ENCODE measurements at regions not wholly inside any gene's neighbourhood (a gene's known extent, or its start where the extent isn't known, plus 50 kb on each side); places are given as distances from the start of the nearest gene placed in this dataset.

DNA sequence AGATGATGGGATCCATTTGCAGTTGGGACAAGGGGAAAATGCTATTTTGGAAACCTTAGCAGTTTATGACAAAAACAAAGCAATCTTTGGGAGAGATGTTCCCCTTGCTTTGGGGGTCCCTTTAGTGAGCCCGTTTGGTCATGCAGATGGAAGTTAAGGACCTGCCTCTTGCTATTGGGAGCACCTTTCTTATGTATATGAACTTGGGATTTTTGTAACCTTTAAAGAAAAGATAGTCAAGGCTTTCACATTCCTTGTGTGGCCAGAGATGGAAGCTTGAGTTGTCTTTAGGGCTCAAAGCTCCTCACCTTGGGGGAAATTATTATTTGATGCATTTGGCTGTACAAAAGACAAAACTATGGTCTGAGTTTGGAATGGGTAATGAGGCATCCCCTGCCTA lies 179.0 kb upstream of the PLPP4 start:
- Mint-ChIP-seq H3K27me3 (peaks cover 11% of the 10 kb centered on the region), H3K4me3 (no peak overlapping the region), H3K4me1 (ENCODE audit: low read depth) (no peaks in the 10 kb centered on the region), H3K36me3 (ENCODE audit: low read depth) (no peaks in the 10 kb centered on the region), H3K9me3 (no peaks in the 10 kb centered on the region), H3K27ac (no peak overlapping the region)
- ChIA-PET POLR2A (no interaction called here), CTCF (no interaction called here)
- intact Hi-C loops (cut with micrococcal nuclease): no loop called here
- DNase-seq (no peak), ATAC-seq (no peak)
- no peak for TF ChIP-seq CTCF (IDR thresholded peaks at IDR 0.05)

DNA sequence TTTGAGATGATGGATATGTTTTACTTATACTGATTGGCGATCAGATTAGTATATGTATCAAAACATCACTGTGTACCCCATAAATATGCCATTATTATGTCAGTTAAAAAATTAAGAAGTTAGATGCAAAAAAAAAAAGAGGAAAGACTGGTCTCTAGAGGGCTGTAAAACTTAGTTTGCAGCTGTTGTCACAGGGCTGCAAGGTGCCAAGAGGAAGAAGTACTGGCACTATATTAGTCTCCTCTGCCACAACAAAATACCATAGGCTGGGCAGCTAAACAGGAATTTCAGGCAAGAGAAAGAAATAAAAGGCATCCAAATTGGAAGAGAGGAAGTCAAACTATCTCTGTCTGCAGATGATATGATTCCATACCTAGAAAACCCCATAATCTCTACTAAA lies 177.8 kb upstream of the PLPP4 start:
- ATAC-seq (no peak), DNase-seq (no peak)
- POLR2A ChIA-PET: no interaction called here
- intact Hi-C loops (cut with micrococcal nuclease): no loop called here
- Mint-ChIP-seq H3K9me3 (no peaks in the 10 kb centered on the region), H3K27ac (no peak overlapping the region), H3K4me3 (no peak overlapping the region), H3K4me1 (ENCODE audit: low read depth) (no peaks in the 10 kb centered on the region), H3K36me3 (ENCODE audit: low read depth) (no peaks in the 10 kb centered on the region), H3K27me3 (peaks cover 9% of the 10 kb centered on the region)
- no peak for TF ChIP-seq CTCF (IDR thresholded peaks at IDR 0.05)
- CTCF ChIA-PET: no interaction called here

GRCh38 chr10:120282421-120282820 lies 174.6 kb upstream of the PLPP4 start:
- CTCF ChIA-PET: no interaction called here
- ATAC-seq: no peak
- no peaks in the 10 kb centered on the region for H3K9me3 Mint-ChIP-seq

DNA sequence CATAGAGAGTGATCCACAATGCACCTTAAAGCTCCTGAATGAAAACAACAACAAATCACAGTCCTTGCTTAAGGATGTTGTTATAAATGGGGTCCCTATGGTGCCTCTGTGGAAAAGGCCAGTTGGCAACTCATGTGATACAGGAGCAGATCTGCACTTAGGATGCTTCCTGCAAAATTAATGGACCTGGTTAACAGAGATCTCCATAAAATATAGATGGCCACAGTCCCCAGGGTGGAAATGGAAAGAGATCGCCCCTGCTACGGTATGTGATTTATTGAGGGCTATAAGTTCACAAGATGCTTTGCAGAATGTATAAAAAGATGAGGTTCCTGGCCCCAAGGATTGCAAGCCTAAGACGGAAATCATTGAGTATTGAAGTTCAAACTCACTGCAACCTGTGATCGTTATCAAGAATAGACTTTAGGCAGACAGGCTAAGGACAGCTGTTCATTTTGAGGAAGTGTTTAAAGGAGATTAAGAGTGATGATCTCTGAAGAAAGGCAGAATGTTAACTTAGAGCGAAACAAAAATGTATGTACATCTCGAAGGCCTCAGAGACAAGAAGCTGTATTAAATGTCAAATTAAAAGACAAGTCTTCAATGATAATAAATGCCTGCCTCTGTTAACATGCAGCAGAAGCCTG lies 174.1 kb upstream of the PLPP4 start:
- no peak for ATAC-seq
- Mint-ChIP-seq H3K4me3 (no peak overlapping the region), H3K27me3 (peaks cover 6% of the 10 kb centered on the region), H3K27ac (no peak overlapping the region), H3K36me3 (ENCODE audit: low read depth) (no peaks in the 10 kb centered on the region), H3K9me3 (no peaks in the 10 kb centered on the region), H3K4me1 (ENCODE audit: low read depth) (no peaks in the 10 kb centered on the region)
- ChIA-PET CTCF (no interaction called here), POLR2A (no interaction called here)
- no peak for TF ChIP-seq CTCF (IDR thresholded peaks at IDR 0.05)
- intact Hi-C loops (cut with micrococcal nuclease): loop anchor here (10.0 kb wide), 1 partner anchor 62 kb away; no protein-coding TSS in a partner anchor
- DNase-seq: no peak

More at GRCh38 chr10:120282421-120282820, 174.6 kb upstream of the PLPP4 start:
- DNase-seq: no peak
- no peak for TF ChIP-seq CTCF (IDR thresholded peaks at IDR 0.05)
- H3K27ac Mint-ChIP-seq: no peak overlapping the region
- intact Hi-C loops (cut with micrococcal nuclease): loop anchor here (10.0 kb wide), 1 partner anchor 62 kb away; no protein-coding TSS in a partner anchor
- no peaks in the 10 kb centered on the region for H3K4me1 Mint-ChIP-seq (ENCODE audit: low read depth)
- POLR2A ChIA-PET: no interaction called here
- H3K27me3 Mint-ChIP-seq: peaks cover 6% of the 10 kb centered on the region
- H3K4me3 Mint-ChIP-seq: no peak overlapping the region
- no peaks in the 10 kb centered on the region for H3K36me3 Mint-ChIP-seq (ENCODE audit: low read depth)

DNA sequence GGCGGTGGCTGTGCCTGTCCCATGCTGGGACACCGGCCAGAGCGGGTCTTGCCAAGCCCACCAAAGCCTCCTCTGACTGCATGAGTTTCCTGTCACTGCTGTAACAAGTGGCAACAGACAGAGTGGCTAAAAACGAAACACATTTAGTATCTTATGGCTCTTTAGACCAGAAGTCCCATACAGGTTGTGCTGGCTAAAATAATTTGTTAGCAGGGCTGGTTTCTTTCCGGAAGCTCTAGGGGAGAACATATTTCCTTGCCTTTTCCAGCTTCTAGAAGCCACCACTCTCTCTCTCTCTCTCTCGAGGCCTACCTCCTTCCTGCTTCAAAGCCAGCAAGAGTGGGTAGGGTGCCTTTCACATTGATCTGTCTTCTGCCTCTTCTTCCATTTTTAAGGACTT lies 171.6 kb upstream of the PLPP4 start:
- POLR2A ChIA-PET: no interaction called here
- no peaks in the 10 kb centered on the region for H3K4me1 Mint-ChIP-seq (ENCODE audit: low read depth)
- TF ChIP-seq CTCF (IDR thresholded peaks at IDR 0.05): no peak
- H3K9me3 Mint-ChIP-seq: no peaks in the 10 kb centered on the region
- no peak overlapping the region for H3K27ac Mint-ChIP-seq
- H3K4me3 Mint-ChIP-seq: no peak overlapping the region
- intact Hi-C loops (cut with micrococcal nuclease): loop anchor here (10.0 kb wide), 1 partner anchor 59 kb away; no protein-coding TSS in a partner anchor
- no peaks in the 10 kb centered on the region for H3K36me3 Mint-ChIP-seq (ENCODE audit: low read depth)
- DNase-seq (no peak), ATAC-seq (no peak)
- CTCF ChIA-PET: no interaction called here
- peaks cover 3% of the 10 kb centered on the region for H3K27me3 Mint-ChIP-seq

Data from activated CD8-positive, alpha-beta T cell treated with anti-CD3 and anti-CD28 coated beads for 36 hours (primary cell).